ENCODE measurements at regions not wholly inside any gene's neighbourhood (a gene's known extent, or its start where the extent isn't known, plus 50 kb on each side); places are given as distances from the start of the nearest gene placed in this dataset.

- no peak overlapping the region for H3K27ac Mint-ChIP-seq
Observed at GRCh38 chr6:76814496-76815458, 648.5 kb downstream of the HTR1B start.

GRCh38 chr6:76810286-76810685 is 653.0 kb downstream of the HTR1B start:
- Mint-ChIP-seq H3K4me3 (no peak overlapping the region), H3K36me3 (ENCODE audit: low read depth) (no peaks in the 10 kb centered on the region), H3K4me1 (ENCODE audit: low read depth) (no peaks in the 10 kb centered on the region), H3K9me3 (peaks cover 11% of the 10 kb centered on the region; the same call in 1 of the 2 replicates), H3K27ac (no peak overlapping the region), H3K27me3 (ENCODE audit: insufficient read depth) (no peaks in the 10 kb centered on the region)
- DNase-seq = no peak
- no peak for TF ChIP-seq CTCF (IDR thresholded peaks at IDR 0.05)

More at GRCh38 chr6:76814496-76815458, 648.5 kb downstream of the HTR1B start:
- no peak overlapping the region for H3K4me3 Mint-ChIP-seq
- peaks cover 8% of the 10 kb centered on the region; the same call in 1 of the 2 replicates for H3K9me3 Mint-ChIP-seq
- no peak for DNase-seq
- H3K27me3 Mint-ChIP-seq (ENCODE audit: insufficient read depth) = no peaks in the 10 kb centered on the region
- no peak for TF ChIP-seq CTCF (IDR thresholded peaks at IDR 0.05)
- H3K4me1 Mint-ChIP-seq (ENCODE audit: low read depth) = no peaks in the 10 kb centered on the region
- no peaks in the 10 kb centered on the region for H3K36me3 Mint-ChIP-seq (ENCODE audit: low read depth)

- no peak for DNase-seq
- H3K4me1 Mint-ChIP-seq (ENCODE audit: low read depth) = no peaks in the 10 kb centered on the region
- H3K27me3 Mint-ChIP-seq (ENCODE audit: insufficient read depth) = no peaks in the 10 kb centered on the region
- TF ChIP-seq CTCF (IDR thresholded peaks at IDR 0.05) = no peak
- no peak overlapping the region for H3K27ac Mint-ChIP-seq
- H3K4me3 Mint-ChIP-seq = no peak overlapping the region
- no peaks in the 10 kb centered on the region for H3K36me3 Mint-ChIP-seq (ENCODE audit: low read depth)
- peaks cover 16% of the 10 kb centered on the region for H3K9me3 Mint-ChIP-seq
Observed at GRCh38 chr6:76803038-76803580, 660.2 kb downstream of the HTR1B start.

- no peaks in the 10 kb centered on the region for H3K4me1 Mint-ChIP-seq (ENCODE audit: low read depth)
- H3K27me3 Mint-ChIP-seq (ENCODE audit: insufficient read depth) = no peaks in the 10 kb centered on the region
- no peak for DNase-seq
- no peaks in the 10 kb centered on the region for H3K36me3 Mint-ChIP-seq (ENCODE audit: low read depth)
- no peak overlapping the region for H3K27ac Mint-ChIP-seq
- no peak for TF ChIP-seq CTCF (IDR thresholded peaks at IDR 0.05)
- no peak overlapping the region for H3K4me3 Mint-ChIP-seq
- H3K9me3 Mint-ChIP-seq = peaks cover 8% of the 10 kb centered on the region; the same call in 1 of the 2 replicates
Observed at GRCh38 chr6:76792394-76792793, 670.9 kb downstream of the HTR1B start.

- H3K36me3 Mint-ChIP-seq (ENCODE audit: low read depth) = no peaks in the 10 kb centered on the region
- DNase-seq = no peak
- TF ChIP-seq CTCF (IDR thresholded peaks at IDR 0.05) = no peak
Observed at GRCh38 chr6:76790881-76791280, 672.4 kb downstream of the HTR1B start.

More at GRCh38 chr6:76790881-76791280, 672.4 kb downstream of the HTR1B start:
- H3K27me3 Mint-ChIP-seq (ENCODE audit: insufficient read depth) = peaks cover 2% of the 10 kb centered on the region; the same call in 1 of the 2 replicates
- H3K27ac Mint-ChIP-seq = no peak overlapping the region
- peaks cover 8% of the 10 kb centered on the region; the same call in 1 of the 2 replicates for H3K9me3 Mint-ChIP-seq
- no peak overlapping the region for H3K4me3 Mint-ChIP-seq
- H3K4me1 Mint-ChIP-seq (ENCODE audit: low read depth) = no peaks in the 10 kb centered on the region
